Stomach (tissue), 8 donors: ENCODE measurements at regions not wholly inside any gene's neighbourhood (a gene's known extent, or its start where the extent isn't known, plus 50 kb on each side); places are given as distances from the start of the nearest gene placed in this dataset.

Source experiments
- DNase-seq, 2 donors: peaks; one replicate each; pipeline versions ENCODE4 v3.0.0 to v3.0.0-alpha.2; 2013 to 2019
- H3K27ac ChIP-seq, 5 donors: fragments of 200-600 bp in 4 of 5; sonication (generic) in 4 of 5; one replicate each; pipeline ENCODE4 v1.5.1; 2013 to 2019; ENCODE audit warnings: mild to moderate bottlenecking in 1 of 5, moderate library complexity in 1 of 5
- H3K27me3 ChIP-seq, 3 donors: fragments of 200-600 bp; sonication (generic); one replicate each; pipeline ENCODE4 v1.5.1; 2017 to 2019; ENCODE audit warnings: mixed run types in 1 of 3
- H3K36me3 ChIP-seq, 4 donors: fragments of 200-600 bp; sonication (generic); 1 replicate in 3 of 4; 2 replicates in 1 of 4; pipeline ENCODE4 v1.5.1; 2016 to 2019
- H3K4me1 ChIP-seq, 4 donors: fragments of 200-600 bp; sonication (generic); one replicate each; pipeline ENCODE4 v1.5.1; 2016 to 2019
- H3K4me3 ChIP-seq, 4 donors: fragments of 200-600 bp; sonication (generic) in 3 of 4; one replicate each; pipeline ENCODE4 v1.5.1; 2016 to 2019; ENCODE audit warnings: mild to moderate bottlenecking in 1 of 4
- H3K9me3 ChIP-seq, 4 donors: fragments of 200-600 bp; sonication (generic); one replicate each; pipeline ENCODE4 v1.5.1; 2016 to 2019
- CTCF ChIP-seq, 7 experiments: fragments of 450-650 bp in 4 of 7; fragments of 200-600 bp in 3 of 7; sonication (generic) in 3 of 7; IDR thresholded peaks; one replicate each; pipeline ENCODE4 v1.5.1; 2016 to 2019; ENCODE audit warnings: antibody characterized with exemption in 7 of 7, control low read depth in 2 of 7, mild to moderate bottlenecking in 1 of 7
- EP300 ChIP-seq: sonication (generic); formaldehyde crosslinking; IDR thresholded peaks from one replicate; pipeline ENCODE4 v1.6.1; 2017; ENCODE audit warnings: antibody characterized with exemption
- POLR2A ChIP-seq, 4 donors: fragments of 450-650 bp; IDR thresholded peaks; one replicate each; pipeline ENCODE4 v1.6.1; 2016; ENCODE audit warnings: antibody characterized with exemption in 4 of 4, control low read depth in 2 of 4, mild to moderate bottlenecking in 1 of 4, moderate library complexity in 1 of 4
- POLR2AphosphoS5 ChIP-seq, 3 donors: sonication (generic); formaldehyde crosslinking; IDR thresholded peaks; one replicate each; pipeline ENCODE4 v1.6.1; 2016; ENCODE audit warnings: antibody characterized with exemption in 3 of 3
- WGBS, 5 donors: extraction: QIAGEN DNeasy Blood & Tissue Kit in 3 of 5; methylation state at CpG; one replicate each; pipeline versions ENCODE4 v1.1.5 to v1.1.7; 2013 to 2018; 5-methylcytosine and 5-hydroxymethylcytosine counted together
- intact Hi-C: fragments of 100-400 bp; cut with DNase I; formaldehyde crosslinking; loops from one replicate; pipeline ENCODE4 v1.15.1; 2023; ENCODE audit warnings: low total_unique reads
- donor health status: healthy with polysubstance abuse.
- donor health status: Bipolar disorder and iron deficiency.
- donor health status: healthy.

GRCh38 chr13:68976287-68976686 lies 1131.3 kb upstream of the ATXN8OS start:
- Histone ChIP-seq H3K4me1 (no peaks in the 10 kb centered on the region), H3K27me3 (no peaks in the 10 kb centered on the region), H3K4me3 (no peak overlapping the region), H3K36me3 (no peaks in the 10 kb centered on the region), H3K9me3 (no peaks in the 10 kb centered on the region), H3K27ac (no peak overlapping the region)
- WGBS, 5 donors, result 86 to 90% (median 89%) methylated on average over 2 of the region's 2 CpGs
- intact Hi-C loops, result no loop called here
- no peak for TF ChIP-seq POLR2AphosphoS5 (IDR thresholded peaks at IDR 0.05)
- no peak for DNase-seq

- DNase-seq, result no peak
- no peaks in the 10 kb centered on the region for H3K27me3 ChIP-seq
- TF ChIP-seq POLR2AphosphoS5 (IDR thresholded peaks at IDR 0.05) (no peak), POLR2A (IDR thresholded peaks at IDR 0.05) (no peak), EP300 (no peak), CTCF (IDR thresholded peaks at IDR 0.05) (no peak)
Observed at GRCh38 chr13:68970532-68970931, 1137.1 kb upstream of the ATXN8OS start.

GRCh38 chr13:68948586-68948985 lies 1159.0 kb upstream of the ATXN8OS start:
- Histone ChIP-seq H3K27me3 (no peaks in the 10 kb centered on the region), H3K4me1 (no peaks in the 10 kb centered on the region), H3K27ac (no peak overlapping the region), H3K9me3 (no peaks in the 10 kb centered on the region), H3K36me3 (no peaks in the 10 kb centered on the region), H3K4me3 (no peak overlapping the region)
- no peak for DNase-seq
- TF ChIP-seq POLR2A (IDR thresholded peaks at IDR 0.05) (no peak), EP300 (no peak), CTCF (IDR thresholded peaks at IDR 0.05) (no peak)
- intact Hi-C loops, result no loop called here

More at GRCh38 chr13:68970532-68970931, 1137.1 kb upstream of the ATXN8OS start:
- Histone ChIP-seq H3K36me3 (no peaks in the 10 kb centered on the region), H3K9me3 (no peaks in the 10 kb centered on the region), H3K4me1 (no peaks in the 10 kb centered on the region), H3K4me3 (no peak overlapping the region), H3K27ac (no peak overlapping the region)
- intact Hi-C loops, result no loop called here

GRCh38 chr13:68944272-68944671 lies 1163.4 kb upstream of the ATXN8OS start:
- Histone ChIP-seq H3K27me3 (no peaks in the 10 kb centered on the region), H3K4me3 (no peak overlapping the region), H3K4me1 (no peaks in the 10 kb centered on the region), H3K9me3 (no peaks in the 10 kb centered on the region), H3K36me3 (no peaks in the 10 kb centered on the region), H3K27ac (no peak overlapping the region)
- 63 to 79% (median 70%) methylated on average over 2 of the region's 2 CpGs for WGBS, 5 donors
- no peak for TF ChIP-seq CTCF (IDR thresholded peaks at IDR 0.05)
- no peak for TF ChIP-seq POLR2A (IDR thresholded peaks at IDR 0.05)
- TF ChIP-seq EP300, result no peak
- TF ChIP-seq POLR2AphosphoS5 (IDR thresholded peaks at IDR 0.05), result no peak
- DNase-seq, result no peak
- intact Hi-C loops, result no loop called here

- no peak overlapping the region for H3K27ac ChIP-seq
- no peaks in the 10 kb centered on the region for H3K36me3 ChIP-seq
- no peak overlapping the region for H3K4me3 ChIP-seq
- TF ChIP-seq CTCF (IDR thresholded peaks at IDR 0.05) (no peak), POLR2A (IDR thresholded peaks at IDR 0.05) (no peak), EP300 (no peak), POLR2AphosphoS5 (IDR thresholded peaks at IDR 0.05) (no peak)
- H3K27me3 ChIP-seq, result no peaks in the 10 kb centered on the region
- 17 to 35% (median 26%) methylated on average over 1 of the region's 1 CpG for WGBS, 5 donors
- H3K4me1 ChIP-seq, result no peaks in the 10 kb centered on the region
- no peak for DNase-seq
- H3K9me3 ChIP-seq, result no peaks in the 10 kb centered on the region
- intact Hi-C loops, result no loop called here
Observed at GRCh38 chr13:68940049-68940448, 1167.6 kb upstream of the ATXN8OS start.
